Amygdala (tissue), 56 donors: ENCODE measurements at regions not wholly inside any gene's neighbourhood (a gene's known extent, or its start where the extent isn't known, plus 50 kb on each side); places are given as distances from the start of the nearest gene placed in this dataset.

Experiments
- DNase-seq, 56 donors: peaks; one replicate each; lab custom pipeline; 2025; lab: John Stamatoyannopoulos, UW

DNA sequence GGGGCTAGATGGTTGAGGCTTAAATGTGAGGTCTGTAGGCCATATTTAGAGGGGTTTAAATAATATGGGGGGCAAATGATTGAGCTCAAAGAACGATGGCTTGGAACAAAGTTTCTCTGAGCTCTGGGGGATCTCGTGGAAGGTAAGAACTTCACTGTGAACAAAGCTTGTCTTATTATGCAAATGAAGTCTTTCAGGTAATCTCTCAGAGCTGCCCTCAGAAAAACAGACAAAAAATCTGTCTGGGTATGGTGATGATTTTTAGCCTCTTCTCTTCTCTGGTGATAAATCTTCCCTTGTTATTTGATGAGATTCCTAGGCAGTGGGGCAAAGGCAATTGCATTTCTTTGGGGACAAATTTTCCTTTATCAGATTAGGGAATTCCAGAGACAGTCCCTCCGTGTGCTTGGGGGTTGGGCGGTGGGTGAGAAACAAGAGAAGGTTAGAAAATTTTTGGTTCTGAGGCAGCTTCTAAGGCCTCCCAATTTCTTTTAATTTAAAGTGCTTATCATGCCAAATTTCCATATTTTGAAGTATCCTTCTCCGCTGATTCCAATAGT lies 760.4 kb downstream of the TSN start:
- DNase-seq, result no peak

GRCh38 chr2:122516775-122517174 lies 761.3 kb downstream of the TSN start:
- DNase-seq, result no peak

GRCh38 chr2:122519366-122519765 lies 763.9 kb downstream of the TSN start:
- DNase-seq, result no peak

DNA sequence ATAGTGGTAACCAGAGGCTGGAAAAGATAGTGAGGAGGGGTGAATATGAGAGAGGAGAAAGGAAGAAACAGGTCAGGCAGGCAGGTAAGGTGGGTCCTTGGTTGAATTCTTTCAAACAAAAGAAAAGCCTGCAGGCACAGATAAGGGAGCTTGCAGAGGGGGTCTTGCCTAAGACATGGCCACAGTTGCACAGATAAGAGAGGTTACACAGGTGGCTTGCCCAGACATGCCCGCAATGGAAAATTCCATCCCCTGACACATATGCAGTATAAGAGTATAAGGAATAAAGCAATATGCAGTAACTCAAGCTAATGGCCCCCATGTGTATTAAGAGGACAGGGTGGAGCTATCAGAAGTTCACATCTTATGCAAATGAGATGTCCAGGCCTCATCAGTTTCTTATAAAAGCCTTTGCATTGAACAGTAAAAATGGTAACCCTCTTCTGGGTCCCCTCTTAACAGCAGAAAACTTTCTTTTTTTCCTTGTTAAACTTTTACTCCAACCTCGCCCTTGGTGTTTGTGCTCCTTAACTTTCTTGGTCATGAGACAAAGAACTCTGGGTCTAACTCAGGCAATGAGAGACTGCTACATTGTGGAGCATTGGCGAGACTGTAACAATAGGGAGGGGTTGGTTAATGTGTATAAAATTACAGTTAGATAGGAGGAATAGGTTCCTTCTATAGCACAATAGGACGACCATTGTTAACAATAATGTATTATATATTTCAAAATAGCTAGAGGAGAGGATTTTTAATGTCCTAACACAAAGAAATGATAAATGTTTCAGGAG lies 764.6 kb downstream of the TSN start:
- no peak for DNase-seq

- DNase-seq, result no peak
Measured at GRCh38 chr2:122523143-122523542, 767.7 kb downstream of the TSN start.

- no peak for DNase-seq
Measured at GRCh38 chr2:122523981-122524380, 768.5 kb downstream of the TSN start.

DNA sequence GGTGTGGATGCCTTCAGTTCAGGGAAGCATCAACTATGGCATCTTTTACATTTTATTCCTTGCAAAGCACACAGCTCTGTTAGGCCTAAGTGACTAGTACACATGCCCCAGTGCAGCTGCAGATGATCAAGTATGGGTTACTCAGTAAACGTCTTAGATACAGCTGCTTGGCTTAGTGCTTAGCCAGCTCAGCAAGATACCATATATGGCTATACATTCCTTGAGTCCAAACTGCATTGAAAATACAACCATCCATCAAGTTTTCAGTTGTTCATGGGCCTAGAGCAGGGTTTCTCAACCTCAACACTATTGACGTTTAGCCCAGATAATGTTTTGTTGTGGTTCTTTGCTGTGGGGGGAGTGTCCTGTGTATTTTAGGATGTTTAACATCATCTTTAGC lies 769.9 kb downstream of the TSN start:
- no peak for DNase-seq

GRCh38 chr2:122528061-122528460 lies 772.6 kb downstream of the TSN start:
- DNase-seq, result no peak

DNA sequence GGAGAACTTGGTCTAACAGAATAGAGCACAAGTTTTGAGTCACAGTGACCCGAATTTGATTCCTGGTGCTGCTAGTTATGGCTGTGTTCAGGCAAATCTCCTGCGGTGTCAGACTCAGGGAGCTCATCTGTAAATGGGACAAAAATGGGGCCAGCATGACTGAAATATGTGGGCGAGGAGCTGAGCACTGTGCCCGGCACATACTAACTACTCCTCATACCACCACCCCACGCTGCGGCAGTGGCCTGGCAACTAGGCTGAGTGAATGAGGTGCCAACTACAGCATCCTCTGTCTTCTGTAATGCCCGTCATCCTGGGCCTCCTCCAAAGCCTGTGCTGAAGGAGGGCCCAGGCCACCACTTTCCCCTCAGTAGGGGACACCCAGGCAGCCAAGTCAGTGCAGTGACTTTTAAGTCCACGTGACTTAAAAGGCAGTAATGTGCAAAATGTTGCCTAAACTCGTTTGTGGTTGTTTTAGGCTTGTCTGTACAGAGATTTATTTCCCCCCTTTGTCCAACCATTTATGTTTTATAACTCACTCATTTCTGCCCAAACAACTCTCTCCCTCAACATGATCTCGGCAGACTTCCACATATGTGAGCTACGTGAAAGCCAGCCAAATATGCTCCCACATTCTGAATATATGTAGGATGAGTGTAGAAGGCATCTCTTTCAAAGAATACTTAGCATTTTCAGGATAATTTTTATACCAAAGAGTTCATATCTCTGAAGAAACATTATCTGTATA lies 773.7 kb downstream of the TSN start:
- no peak for DNase-seq

DNA sequence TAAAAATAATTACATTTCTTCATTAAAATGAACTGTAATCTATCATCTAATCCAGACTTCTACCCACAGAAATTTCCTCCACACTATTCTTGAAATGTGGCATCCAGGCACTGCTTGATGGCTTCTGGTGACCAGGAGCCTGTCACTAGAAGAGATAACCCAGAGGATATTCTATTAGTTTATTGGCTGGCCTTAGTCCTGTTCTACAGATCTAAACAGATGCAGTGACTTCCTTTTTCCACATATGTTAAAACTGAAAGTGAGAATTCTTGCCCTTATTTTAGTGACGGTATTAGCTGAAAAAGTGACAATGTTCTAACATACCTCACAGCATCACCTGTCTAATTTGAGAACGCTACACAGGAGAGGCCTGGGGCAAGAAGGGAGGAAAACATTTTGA lies 775.4 kb downstream of the TSN start:
- DNase-seq, result no peak

GRCh38 chr2:122531290-122532071 lies 776.0 kb downstream of the TSN start:
- DNase-seq, result no peak

DNA sequence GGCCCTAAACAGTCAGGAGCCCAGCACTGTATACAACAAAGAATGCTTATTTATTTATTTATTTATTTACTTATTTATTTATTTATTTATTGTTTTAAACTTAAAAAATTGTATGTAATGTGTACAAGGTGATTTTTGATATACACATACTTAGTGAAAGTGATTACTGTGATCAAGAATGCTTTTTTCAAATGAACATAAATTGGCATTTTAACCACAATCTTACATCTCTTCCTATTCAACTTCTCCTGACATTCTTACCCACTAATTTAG lies 776.6 kb downstream of the TSN start:
- DNase-seq, result no peak

GRCh38 chr2:122532481-122532880 lies 777.0 kb downstream of the TSN start:
- no peak for DNase-seq

DNA sequence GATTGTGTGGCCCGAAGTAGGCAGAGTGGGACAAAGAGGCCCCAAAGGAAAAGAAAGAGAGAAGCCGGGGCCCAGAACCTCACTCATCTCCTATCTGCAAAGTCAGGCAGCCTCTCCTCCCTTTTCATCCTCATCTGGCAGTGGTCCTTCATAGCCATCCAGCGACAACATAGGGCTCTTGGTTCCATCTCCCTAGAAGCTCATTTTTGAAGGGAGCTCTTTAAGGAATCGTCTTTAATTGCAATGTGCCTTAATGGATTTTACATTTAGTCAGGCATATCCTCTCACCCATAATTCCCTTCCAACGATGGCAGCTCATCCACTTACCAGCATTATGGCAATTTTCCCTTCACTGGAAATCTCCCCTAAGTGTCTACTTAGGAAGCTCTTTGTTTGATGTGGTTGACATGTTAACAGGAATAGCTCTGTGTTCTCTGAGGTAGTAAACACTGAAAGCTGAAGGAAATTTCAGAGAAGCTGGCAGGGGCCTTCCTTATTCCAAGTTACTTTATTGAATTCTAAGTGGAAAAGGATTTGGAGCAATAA lies 780.6 kb downstream of the TSN start:
- DNase-seq, result no peak

- no peak for DNase-seq
Measured at GRCh38 chr2:122539311-122539710, 783.9 kb downstream of the TSN start.

GRCh38 chr2:122539920-122540319 lies 784.5 kb downstream of the TSN start:
- DNase-seq, result no peak

DNA sequence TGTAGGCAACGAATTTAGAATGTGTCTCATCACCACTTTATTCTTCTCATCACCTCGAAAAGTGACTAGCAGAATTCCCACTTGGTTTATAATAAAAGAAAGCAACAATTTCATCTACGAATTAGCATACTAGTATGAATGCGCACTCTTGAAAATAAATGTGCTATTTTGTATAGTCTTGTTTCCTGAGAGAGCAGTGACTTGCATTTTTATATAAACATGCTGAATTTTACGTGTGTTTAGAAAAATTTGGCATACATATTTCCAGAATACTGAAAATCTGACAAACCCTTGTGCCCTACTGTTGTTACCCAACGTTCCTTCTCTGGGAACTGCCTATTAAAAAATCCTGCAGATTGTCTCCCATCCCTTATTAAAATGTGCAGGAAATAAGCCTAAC lies 786.8 kb downstream of the TSN start:
- DNase-seq, result no peak

DNA sequence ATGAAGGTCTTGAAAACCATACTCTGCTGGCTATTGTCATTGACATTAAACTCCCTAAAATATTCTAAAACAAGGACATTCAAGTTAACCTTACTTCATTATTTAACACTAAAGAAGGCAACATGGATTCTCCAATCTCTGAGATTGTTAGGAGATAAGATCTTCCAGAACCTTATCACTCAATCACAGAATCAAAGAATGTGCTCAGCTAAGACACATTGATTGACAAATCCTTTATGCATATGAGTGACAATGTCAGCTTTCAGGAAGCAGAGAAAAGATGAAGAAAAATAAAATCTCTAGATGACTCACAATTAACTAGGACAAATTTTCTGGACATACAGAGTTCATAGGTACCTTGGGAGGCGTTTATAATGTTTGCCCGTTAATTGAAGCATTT lies 787.2 kb downstream of the TSN start:
- no peak for DNase-seq

- DNase-seq, result no peak
Measured at GRCh38 chr2:122543815-122544214, 788.4 kb downstream of the TSN start.

DNA sequence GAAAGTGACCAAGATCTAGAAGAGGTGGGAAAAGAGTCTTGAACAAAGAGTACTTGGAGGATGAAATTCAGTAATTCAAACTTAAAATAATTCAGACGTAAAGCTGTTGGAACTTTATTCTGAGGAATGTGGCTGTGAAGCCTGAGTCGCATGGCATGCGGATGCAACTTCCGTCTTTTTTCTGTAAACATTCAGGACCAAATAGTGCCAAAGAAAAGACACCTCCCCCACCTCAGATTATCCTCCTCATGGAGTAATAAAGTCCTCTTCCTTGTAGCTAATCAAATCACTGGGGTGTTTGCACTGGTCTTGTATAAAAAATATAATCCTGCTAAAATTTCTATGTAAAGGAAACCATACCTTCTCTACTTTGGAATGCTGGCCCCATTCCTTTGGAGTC lies 790.4 kb downstream of the TSN start:
- DNase-seq, result no peak

DNA sequence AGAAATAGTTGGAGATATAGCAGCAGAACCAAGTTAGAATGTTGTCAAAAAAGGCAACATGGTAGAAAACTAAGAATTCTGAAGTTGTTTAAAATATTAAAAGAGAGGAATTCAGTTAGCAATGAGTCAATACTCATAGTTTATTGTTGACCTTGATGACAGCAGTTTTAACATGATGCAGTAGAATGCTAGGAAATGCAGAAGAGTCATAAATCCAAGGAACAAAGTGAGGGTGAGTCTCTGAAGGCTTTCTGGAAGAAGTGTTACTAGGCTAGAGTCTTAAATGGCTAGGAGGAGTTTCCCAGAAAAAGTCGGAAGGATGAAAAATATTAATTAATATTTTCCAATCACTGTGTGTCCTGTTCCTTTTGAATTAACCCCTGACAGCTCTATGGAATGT lies 807.3 kb downstream of the TSN start:
- DNase-seq, result no peak
